CD14-positive monocyte (primary cell): ENCODE measurements at regions not wholly inside any gene's neighbourhood (a gene's known extent, or its start where the extent isn't known, plus 50 kb on each side); places are given as distances from the start of the nearest gene placed in this dataset.

ENCODE experiments used
- DNase-seq, 3 donors: peaks; one replicate each; pipeline ENCODE4 v3.0.0-alpha.2; 2011 to 2022
- H2AFZ ChIP-seq: 2 replicates; pipeline ENCODE4 v1.6.0; 2012; ENCODE audit warnings: mild to moderate bottlenecking, low read depth, low read length, inconsistent platforms; ENCODE audit not compliant: insufficient read depth, poor library complexity, severe bottlenecking
- H3K27ac ChIP-seq, 2 donors: 1 replicate in 1 of 2; 2 replicates in 1 of 2; pipeline ENCODE4 v1.5.1; 2012 to 2013; ENCODE audit warnings: low read length in 2 of 2, control low read depth in 1 of 2, inconsistent platforms in 1 of 2, low read depth in 1 of 2, mild to moderate bottlenecking in 1 of 2
- H3K27me3 ChIP-seq, 2 donors: one replicate each; pipeline versions ENCODE4 v1.6.0 to v1.6.1; 2011 to 2013; ENCODE audit warnings: low read length in 2 of 2; ENCODE audit not compliant: control insufficient read depth in 2 of 2, insufficient read depth in 2 of 2
- H3K36me3 ChIP-seq, 2 donors: replicated peaks in 1 of 2; 1 replicate in 1 of 2; 2 replicates in 1 of 2; pipeline versions ENCODE4 v1.5.1 to v1.6.1; 2012 to 2013; ENCODE audit warnings: low read length in 2 of 2, control low read depth in 1 of 2, inconsistent platforms in 1 of 2, mild to moderate bottlenecking in 1 of 2; ENCODE audit not compliant: insufficient read depth in 2 of 2, control insufficient read depth in 1 of 2
- H3K4me1 ChIP-seq, 2 donors: 1 replicate in 1 of 2; 2 replicates in 1 of 2; pipeline versions ENCODE4 v1.5.1 to v1.6.1; 2012 to 2013; ENCODE audit warnings: low read length in 2 of 2, control low read depth in 1 of 2, inconsistent platforms in 1 of 2, mild to moderate bottlenecking in 1 of 2, moderate library complexity in 1 of 2; ENCODE audit not compliant: insufficient read depth in 2 of 2, control insufficient read depth in 1 of 2
- H3K4me2 ChIP-seq: replicated peaks from 2 replicates; pipeline ENCODE3; 2012; ENCODE audit warnings: low read length, moderate library complexity, mild to moderate bottlenecking; ENCODE audit not compliant: poor library complexity, severe bottlenecking; ENCODE audit errors: extremely low read depth
- H3K4me3 ChIP-seq, 3 experiments: fragments of 200-600 bp in 1 of 3; sonication (generic) in 1 of 3; replicated peaks in 1 of 3; 1 replicate in 2 of 3; 2 replicates in 1 of 3; pipeline ENCODE4 v1.5.1; 2011 to 2013; ENCODE audit warnings: low read length in 3 of 3, mild to moderate bottlenecking in 3 of 3, control low read depth in 2 of 3, low read depth in 2 of 3, inconsistent platforms in 1 of 3, moderate library complexity in 1 of 3
- H3K79me2 ChIP-seq: 2 replicates; pipeline ENCODE4 v1.6.0; 2012; ENCODE audit warnings: mild to moderate bottlenecking, control low read depth, inconsistent platforms, low read length, moderate library complexity; ENCODE audit not compliant: insufficient read depth
- H3K9ac ChIP-seq: 2 replicates; pipeline ENCODE4 v1.6.0; 2017; ENCODE audit warnings: low read length, mild to moderate bottlenecking; ENCODE audit not compliant: insufficient read depth, poor library complexity, severe bottlenecking
- H3K9me3 ChIP-seq, 2 donors: replicated peaks in 1 of 2; 1 replicate in 1 of 2; 2 replicates in 1 of 2; pipeline versions ENCODE4 v1.5.1 to v1.6.1; 2012 to 2013; ENCODE audit warnings: low read length in 2 of 2, control low read depth in 1 of 2; ENCODE audit not compliant: control insufficient read depth in 1 of 2, insufficient read depth in 1 of 2
- H4K20me1 ChIP-seq: 2 replicates; pipeline ENCODE4 v1.6.0; 2012; ENCODE audit warnings: mild to moderate bottlenecking, low read length, control low read depth, moderate library complexity; ENCODE audit not compliant: insufficient read depth
- H3K27ac Mint-ChIP-seq, 7 donors: one replicate each; pipeline ENCODE4 v1.8.0; 2020; ENCODE audit warnings: mild to moderate bottlenecking in 7 of 7, mixed read lengths in 7 of 7, moderate library complexity in 6 of 7, inconsistent platforms in 2 of 7
- H3K27me3 Mint-ChIP-seq, 3 donors: one replicate each; pipeline ENCODE4 v1.8.0; 2021 to 2022; ENCODE audit warnings: low read depth in 3 of 3, mild to moderate bottlenecking in 3 of 3, mixed read lengths in 3 of 3, moderate library complexity in 3 of 3, inconsistent platforms in 1 of 3
- H3K36me3 Mint-ChIP-seq, 2 donors: one replicate each; pipeline ENCODE4 v1.8.0; 2020; ENCODE audit warnings: mixed read lengths in 2 of 2, inconsistent platforms in 1 of 2, mild to moderate bottlenecking in 1 of 2
- H3K4me1 Mint-ChIP-seq: one replicate; pipeline ENCODE4 v1.8.0; 2020; ENCODE audit warnings: mild to moderate bottlenecking, mixed read lengths
- H3K4me3 Mint-ChIP-seq, 2 donors: one replicate each; pipeline ENCODE4 v1.8.0; 2020; ENCODE audit warnings: mild to moderate bottlenecking in 2 of 2, mixed read lengths in 2 of 2, moderate library complexity in 1 of 2
- H3K9me3 Mint-ChIP-seq, 7 donors: one replicate each; pipeline ENCODE4 v1.8.0; 2020 to 2022; ENCODE audit warnings: mixed read lengths in 7 of 7, mild to moderate bottlenecking in 6 of 7, moderate library complexity in 6 of 7, inconsistent platforms in 2 of 7
- CTCF ChIP-seq: fragments of 200-600 bp; IDR thresholded peaks from one replicate; pipeline ENCODE4 v1.8.0; 2022; ENCODE audit warnings: antibody characterized with exemption, mild to moderate bottlenecking
- WGBS: methylation state at CpG from one replicate; pipeline ENCODE4 v1.1.5; 2013; ENCODE audit warnings: missing lambda C conversion rate; ENCODE audit not compliant: insufficient coverage; 5-methylcytosine and 5-hydroxymethylcytosine counted together
- intact Hi-C, 2 donors: fragments of 100-400 bp; cut with micrococcal nuclease; formaldehyde crosslinking; loops; one replicate each; pipeline versions ENCODE4 v1.15.0 to v1.15.1; 2023

DNA sequence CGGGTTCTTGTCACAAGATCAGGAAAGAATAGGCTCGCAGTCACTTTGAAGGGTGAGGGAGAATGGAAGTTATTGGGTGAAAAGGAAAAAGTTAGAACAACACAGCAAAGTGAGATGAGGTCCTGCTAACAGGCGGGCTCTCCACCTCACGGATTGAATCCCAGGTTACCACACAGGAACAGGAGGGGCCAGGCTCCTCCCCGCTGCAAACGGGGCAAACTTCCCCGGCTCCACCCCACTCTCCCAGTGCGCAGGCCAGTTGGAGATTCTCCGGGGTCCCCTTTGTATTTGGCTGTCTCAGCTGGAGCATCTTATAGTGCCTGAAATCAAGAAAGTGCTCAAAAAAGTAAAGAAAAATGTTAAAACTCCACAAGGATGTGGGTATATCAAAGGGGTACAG lies 78.3 kb upstream of the IPO5 start:
- Histone ChIP-seq H3K9ac (no peak overlapping the region), H3K36me3 (no peaks in the 10 kb centered on the region), H3K4me3 (no peak overlapping the region), H3K27ac (no peak overlapping the region), H3K4me1 (no peaks in the 10 kb centered on the region), H3K79me2 (no peaks in the 10 kb centered on the region), H3K4me2 (no peak overlapping the region), H4K20me1 (no peaks in the 10 kb centered on the region), H3K27me3 (no peaks in the 10 kb centered on the region), H2AFZ (no peak overlapping the region), H3K9me3 (peaks cover 0 to 4% of the 10 kb centered on the region in 2 donors)
- Mint-ChIP-seq H3K9me3 (peaks cover 0 to 7% (median 3%) of the 10 kb centered on the region in 7 donors), H3K36me3 (no peaks in the 10 kb centered on the region), H3K27me3 (peaks cover 0 to 5% (median 0%) of the 10 kb centered on the region in 3 donors), H3K4me3 (no peak overlapping the region), H3K27ac (no peak overlapping the region), H3K4me1 (no peaks in the 10 kb centered on the region)
- TF ChIP-seq CTCF, result no peak
- DNase-seq, result no peak
- intact Hi-C loops, result no loop called here
- WGBS, result 80% methylated on average over 6 of the region's 9 CpGs

DNA sequence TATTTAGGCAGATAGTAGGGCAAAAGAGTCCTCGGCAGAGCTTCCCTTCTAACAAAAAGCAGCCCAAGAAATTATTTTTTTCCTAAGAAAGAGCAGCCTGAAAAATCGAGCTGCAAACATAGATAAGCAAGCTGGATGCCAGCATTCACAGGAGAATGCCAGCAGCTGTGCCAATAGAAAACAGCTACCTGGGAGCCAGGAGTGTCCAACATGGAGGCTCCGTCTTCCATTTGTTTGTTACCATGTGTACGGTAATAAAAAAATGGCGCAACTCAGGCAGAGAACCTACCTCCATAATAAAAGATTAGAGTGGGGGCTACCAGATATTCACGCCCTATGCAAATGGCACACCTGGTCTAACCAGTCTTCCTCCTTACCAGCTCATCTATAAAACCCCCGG lies 77.6 kb upstream of the IPO5 start:
- H3K27me3 Mint-ChIP-seq, result peaks cover 0 to 5% (median 0%) of the 10 kb centered on the region in 3 donors
- no peak overlapping the region for H3K27ac ChIP-seq
- TF ChIP-seq CTCF, result no peak
- WGBS, result 85% methylated on average over 2 of the region's 7 CpGs
- H3K4me1 Mint-ChIP-seq, result no peaks in the 10 kb centered on the region
- no peaks in the 10 kb centered on the region for H3K36me3 Mint-ChIP-seq
- no peak overlapping the region for H3K4me3 Mint-ChIP-seq
- no peaks in the 10 kb centered on the region for H4K20me1 ChIP-seq
- H3K4me3 ChIP-seq, result no peak overlapping the region
- H3K79me2 ChIP-seq, result no peaks in the 10 kb centered on the region
- no peak overlapping the region for H3K4me2 ChIP-seq
- H3K36me3 ChIP-seq, result no peaks in the 10 kb centered on the region
- no peak overlapping the region for H3K27ac Mint-ChIP-seq
- H3K9me3 ChIP-seq, result peaks cover 0 to 4% of the 10 kb centered on the region in 2 donors
- H3K9me3 Mint-ChIP-seq, result peaks cover 0 to 11% (median 2%) of the 10 kb centered on the region in 7 donors
- no peaks in the 10 kb centered on the region for H3K27me3 ChIP-seq
- H3K4me1 ChIP-seq, result no peaks in the 10 kb centered on the region
- DNase-seq, result no peak
- H2AFZ ChIP-seq, result no peak overlapping the region
- intact Hi-C loops, result no loop called here
- no peak overlapping the region for H3K9ac ChIP-seq
